Panc1 (cell line): ENCODE measurements at regions not wholly inside any gene's neighbourhood (a gene's known extent, or its start where the extent isn't known, plus 50 kb on each side); places are given as distances from the start of the nearest gene placed in this dataset.

ENCODE experiments used
- ATAC-seq: fragments of 200-7000 bp; cut with Tn5 transposase; 2 replicates; pipeline ENCODE4 v1.9.1; 2020; ENCODE audit warnings: mild to moderate bottlenecking, moderate library complexity
- BruUV-seq: library from RNA; stranded (reverse); fragments of 400-500 nt; replicated peaks from 2 replicates; lab custom pipeline; 2021; lab: Mats Ljungman, UMichigan
- CTCF ChIA-PET: fragments of 300-600 bp; sonication (Branson Sonifier 250); formaldehyde crosslinking; loops from one replicate; lab custom pipeline; 2022; ENCODE audit warnings: antibody characterized with exemption; lab: Charles Lee
- POLR2A ChIA-PET: fragments of 300-600 bp; sonication (Branson Sonifier 250); formaldehyde crosslinking; loops from one replicate; lab custom pipeline; 2022; ENCODE audit warnings: antibody characterized with exemption; lab: Charles Lee
- DNase-seq: peaks from one replicate; pipeline ENCODE4 v3.0.0-alpha.2; 2010; ENCODE audit warnings: low read depth, low spot score
- H3K27ac ChIP-seq: 2 replicates; pipeline ENCODE4 v1.5.1; 2011; ENCODE audit warnings: mild to moderate bottlenecking, low read length, inconsistent platforms
- H3K27me3 ChIP-seq: fragments of 200-500 bp; sonication (Bioruptor generic); 2 replicates; pipeline ENCODE4 v1.6.0; 2014; ENCODE audit warnings: low read length, inconsistent platforms; ENCODE audit not compliant: control insufficient read depth, insufficient read depth
- H3K36me3 ChIP-seq: fragments of 200-500 bp; sonication (Bioruptor generic); 2 replicates; pipeline ENCODE4 v1.5.1; 2014; ENCODE audit warnings: inconsistent platforms, mild to moderate bottlenecking, low read length, moderate library complexity; ENCODE audit not compliant: control insufficient read depth, insufficient read depth
- H3K4me1 ChIP-seq: 2 replicates; pipeline ENCODE4 v1.5.1; 2011; ENCODE audit warnings: inconsistent platforms, mild to moderate bottlenecking, low read length, moderate library complexity; ENCODE audit not compliant: control insufficient read depth, insufficient read depth
- H3K4me3 ChIP-seq, 2 experiments: 2 replicates each; pipeline ENCODE4 v1.5.1; 2011 to 2012; ENCODE audit warnings: low read depth in 2 of 2, low read length in 2 of 2, mild to moderate bottlenecking in 2 of 2, inconsistent platforms in 1 of 2, moderate library complexity in 1 of 2
- H3K9me3 ChIP-seq: fragments of 200-500 bp; sonication (Bioruptor generic); 2 replicates; pipeline ENCODE4 v1.5.1; 2014; ENCODE audit warnings: low read depth, mild to moderate bottlenecking, inconsistent platforms, low read length, moderate library complexity; ENCODE audit not compliant: control insufficient read depth, insufficient read depth
- CTCF ChIP-seq: fragments of 450-650 bp; IDR thresholded peaks from 2 replicates; pipeline ENCODE4 v1.5.1; 2017; ENCODE audit warnings: mild to moderate bottlenecking
- POLR2AphosphoS5 ChIP-seq: IDR thresholded peaks from 2 replicates; pipeline ENCODE4 v1.6.1; 2012; ENCODE audit warnings: mild to moderate bottlenecking, low read depth, low read length, moderate library complexity
- REST ChIP-seq, 2 experiments: IDR thresholded peaks; 2 replicates each; pipeline ENCODE4 v1.6.1; 2011 to 2012; ENCODE audit warnings: low read depth in 2 of 2, control low read depth in 1 of 2, low read length in 1 of 2, mild to moderate bottlenecking in 1 of 2, moderate library complexity in 1 of 2; ENCODE audit not compliant: insufficient read depth in 1 of 2
- SIN3A ChIP-seq: IDR thresholded peaks from 2 replicates; pipeline ENCODE4 v1.6.1; 2012; ENCODE audit warnings: low read depth, mild to moderate bottlenecking, low read length, moderate library complexity, borderline replicate concordance; ENCODE audit not compliant: insufficient read depth
- TCF7L2 ChIP-seq: IDR thresholded peaks from 2 replicates; pipeline ENCODE4 v1.6.1; 2011; ENCODE audit warnings: mild to moderate bottlenecking, low read depth, low read length, inconsistent platforms
- in situ Hi-C: cut with HindIII; loops from 2 replicates; pipeline ENCODE4 v1.10.0; 2016; ENCODE audit warnings: low sequenced_read_pairs, low pct_unique_long_range_greater_than_20kb
- intact Hi-C: fragments of 100-400 bp; cut with micrococcal nuclease; formaldehyde crosslinking; loops from one replicate; pipeline ENCODE4 v1.10.0; 2022; ENCODE audit not compliant: unreplicated experiment

GRCh38 chr10:33657154-33657908 lies 322.9 kb upstream of the NRP1 start:
- Histone ChIP-seq H3K27me3 (no peaks in the 10 kb centered on the region), H3K9me3 (no peaks in the 10 kb centered on the region; the same call in 1 of the 2 replicates), H3K4me1 (no peaks in the 10 kb centered on the region), H3K4me3 (no peak overlapping the region), H3K27ac (no peak overlapping the region), H3K36me3 (no peaks in the 10 kb centered on the region)
- no peak for TF ChIP-seq CTCF
- no peak for TF ChIP-seq SIN3A
- DNase-seq = no peak
- no peak for ATAC-seq
- intact Hi-C loops = no loop called here
- POLR2A ChIA-PET = no interaction called here
- BruUV-seq = no TSS peak
- CTCF ChIA-PET = no interaction called here
- in situ Hi-C loops = no loop called here

- CTCF ChIA-PET = no interaction called here
- Histone ChIP-seq H3K27ac (no peak overlapping the region), H3K27me3 (no peaks in the 10 kb centered on the region), H3K36me3 (no peaks in the 10 kb centered on the region), H3K9me3 (no peaks in the 10 kb centered on the region; the same call in 1 of the 2 replicates), H3K4me1 (no peaks in the 10 kb centered on the region), H3K4me3 (no peak overlapping the region)
- DNase-seq (no peak), ATAC-seq (no peak)
- TF ChIP-seq CTCF (no peak), TCF7L2 (no peak), SIN3A (no peak), POLR2AphosphoS5 (no peak), REST (IDR thresholded peaks at IDR 0.05; ENCODE audit: insufficient read depth in 1 of 2, low read depth in 2 of 2, low read length in 1 of 2) (no peak)
- intact Hi-C loops (no loop called here), in situ Hi-C loops (no loop called here)
- no TSS peak for BruUV-seq
- POLR2A ChIA-PET = no interaction called here
Measured at GRCh38 chr10:33655921-33656320, 321.5 kb upstream of the NRP1 start.
